ENCODE measurements at regions not wholly inside any gene's neighbourhood (a gene's known extent, or its start where the extent isn't known, plus 50 kb on each side); places are given as distances from the start of the nearest gene placed in this dataset.

GRCh38 chr7:119177863-119178262 is 953.4 kb downstream of the ANKRD7 start:
- Histone ChIP-seq H3K27me3 (ENCODE audit: control insufficient read depth, low read length) (no peaks in the 10 kb centered on the region), H3K79me2 (ENCODE audit: control insufficient read depth, low read length) (no peaks in the 10 kb centered on the region), H3K27ac (ENCODE audit: low read depth, low read length) (no peak overlapping the region), H3K4me1 (ENCODE audit: control insufficient read depth, low read length) (no peaks in the 10 kb centered on the region), H3K4me3 (ENCODE audit: low read length) (no peak overlapping the region), H3K9me2 (replicated peaks; ENCODE audit: control insufficient read depth, low read length) (no peaks in the 10 kb centered on the region), H4K20me1 (ENCODE audit: control insufficient read depth, insufficient read depth, low read depth, low read length) (no peaks in the 10 kb centered on the region), H3F3A (ENCODE audit: control insufficient read depth, insufficient read depth) (0 out of 2 replicates have a peak, but pooled peaks cover 3% of the 10 kb centered on the region), H3K36me3 (ENCODE audit: control insufficient read depth, low read length) (no peaks in the 10 kb centered on the region), H3K9me3 (ENCODE audit: control insufficient read depth, insufficient read depth, low read length) (no peaks in the 10 kb centered on the region), H3K4me2 (ENCODE audit: low read length) (no peak overlapping the region)
- TF ChIP-seq EZH2phosphoT487 (IDR thresholded peaks at IDR 0.05; ENCODE audit: borderline replicate concordance, low read length) (no peak), CTCF (IDR thresholded peaks at IDR 0.05; ENCODE audit: low read depth, low read length, poor library complexity, severe bottlenecking) (no peak)

DNA sequence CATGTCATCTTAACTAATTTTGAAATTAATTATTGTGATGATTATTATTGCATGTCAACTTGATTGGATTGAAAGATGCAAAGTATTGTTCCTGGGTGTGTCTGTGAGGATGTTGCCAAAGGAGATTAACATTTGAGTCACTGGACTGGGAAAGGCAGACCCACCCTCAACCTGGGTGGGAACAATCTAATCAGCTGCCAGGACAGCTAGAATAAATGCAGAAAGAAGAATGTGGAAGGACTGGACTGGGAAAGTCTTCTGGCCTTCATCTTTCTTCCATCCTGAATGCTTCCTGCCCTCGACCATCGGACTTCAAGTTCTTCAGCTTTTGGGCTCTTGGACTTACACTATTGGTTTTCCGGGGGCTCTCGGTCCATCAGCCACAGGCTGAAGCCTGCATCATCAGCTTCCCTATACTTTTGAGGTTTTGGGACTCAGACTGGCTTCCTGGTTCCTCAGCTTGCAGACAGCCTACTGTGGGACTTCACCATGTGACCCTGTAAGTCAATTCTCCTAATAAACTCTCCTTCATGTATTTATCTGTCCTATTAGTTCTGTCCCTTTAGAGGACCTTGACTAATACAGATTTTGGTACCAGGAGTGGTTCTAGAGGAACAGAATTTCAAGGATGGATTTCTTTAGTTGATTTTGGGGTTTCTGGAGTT is 959.8 kb downstream of the ANKRD7 start:
- H3K4me1 ChIP-seq (ENCODE audit: control insufficient read depth, low read length), result no peaks in the 10 kb centered on the region
- H3K4me3 ChIP-seq (ENCODE audit: low read length), result no peak overlapping the region
- TF ChIP-seq CTCF (IDR thresholded peaks at IDR 0.05; ENCODE audit: low read depth, low read length, poor library complexity, severe bottlenecking) (no peak), EZH2phosphoT487 (IDR thresholded peaks at IDR 0.05; ENCODE audit: borderline replicate concordance, low read length) (no peak)
- H3K79me2 ChIP-seq (ENCODE audit: control insufficient read depth, low read length), result no peaks in the 10 kb centered on the region
- H3K36me3 ChIP-seq (ENCODE audit: control insufficient read depth, low read length), result no peaks in the 10 kb centered on the region
- no peaks in the 10 kb centered on the region; the same call in 1 of the 2 replicates for H3K9me2 ChIP-seq (replicated peaks; ENCODE audit: control insufficient read depth, low read length)
- H3K27ac ChIP-seq (ENCODE audit: low read depth, low read length), result no peak overlapping the region
- H3K4me2 ChIP-seq (ENCODE audit: low read length), result no peak overlapping the region
- H3F3A ChIP-seq (ENCODE audit: control insufficient read depth, insufficient read depth), result no peaks in the 10 kb centered on the region
- no peaks in the 10 kb centered on the region for H3K27me3 ChIP-seq (ENCODE audit: control insufficient read depth, low read length)
- no peaks in the 10 kb centered on the region for H3K9me3 ChIP-seq (ENCODE audit: control insufficient read depth, insufficient read depth, low read length)
- H4K20me1 ChIP-seq (ENCODE audit: control insufficient read depth, insufficient read depth, low read depth, low read length), result no peaks in the 10 kb centered on the region

DNA sequence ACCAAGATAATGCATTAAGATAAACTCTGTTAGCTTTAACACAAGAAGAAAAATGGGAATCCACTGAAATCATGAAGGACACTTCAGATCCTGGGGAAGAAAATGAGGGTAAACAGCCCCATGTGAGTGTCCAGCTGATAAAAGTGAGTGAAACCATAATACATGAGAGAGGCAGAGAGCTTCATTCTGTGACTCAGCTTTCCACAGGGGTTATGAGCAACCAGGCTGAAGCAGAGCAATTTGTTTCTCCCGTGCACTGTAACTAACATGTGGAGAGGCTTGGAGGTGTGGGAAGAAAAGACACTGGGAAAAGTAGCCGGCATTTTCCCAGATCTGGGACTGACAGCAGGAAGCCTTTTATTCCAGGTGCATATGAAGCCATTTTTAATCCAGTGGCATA is 971.7 kb downstream of the ANKRD7 start:
- Histone ChIP-seq H4K20me1 (ENCODE audit: control insufficient read depth, insufficient read depth, low read depth, low read length) (0 out of 2 replicates have a peak, but pooled peaks cover 2% of the 10 kb centered on the region), H3K36me3 (ENCODE audit: control insufficient read depth, low read length) (no peaks in the 10 kb centered on the region)

More for the DNA sequence above, 971.7 kb downstream of the ANKRD7 start:
- Histone ChIP-seq H3F3A (ENCODE audit: control insufficient read depth, insufficient read depth) (no peaks in the 10 kb centered on the region), H3K79me2 (ENCODE audit: control insufficient read depth, low read length) (no peaks in the 10 kb centered on the region), H3K4me3 (ENCODE audit: low read length) (no peak overlapping the region), H3K4me1 (ENCODE audit: control insufficient read depth, low read length) (no peaks in the 10 kb centered on the region), H3K27me3 (ENCODE audit: control insufficient read depth, low read length) (no peaks in the 10 kb centered on the region), H3K9me3 (ENCODE audit: control insufficient read depth, insufficient read depth, low read length) (no peaks in the 10 kb centered on the region), H3K27ac (ENCODE audit: low read depth, low read length) (no peak overlapping the region), H3K4me2 (ENCODE audit: low read length) (no peak overlapping the region), H3K9me2 (replicated peaks; ENCODE audit: control insufficient read depth, low read length) (no peaks in the 10 kb centered on the region)
- TF ChIP-seq CTCF (IDR thresholded peaks at IDR 0.05; ENCODE audit: low read depth, low read length, poor library complexity, severe bottlenecking) (no peak), EZH2phosphoT487 (IDR thresholded peaks at IDR 0.05; ENCODE audit: borderline replicate concordance, low read length) (no peak)

All from DOHH2 (cell line).